Endothelial cell of umbilical vein (primary cell): ENCODE measurements at regions not wholly inside any gene's neighbourhood (a gene's known extent, or its start where the extent isn't known, plus 50 kb on each side); places are given as distances from the start of the nearest gene placed in this dataset.

Source experiments
- BruUV-seq: library from RNA; stranded (reverse); fragments of 400-500 nt; replicated peaks from 2 replicates; lab custom pipeline; 2021; lab: Mats Ljungman, UMichigan
- CTCF ChIA-PET: fragments of 300-600, 350-600 bp; sonication (Branson Sonifier 250); formaldehyde crosslinking; loops from one replicate; lab custom pipeline; 2021; ENCODE audit warnings: antibody characterized with exemption, inconsistent platforms; lab: Charles Lee
- POLR2A ChIA-PET: fragments of 300-600, 350-600 bp; sonication (Branson Sonifier 250); formaldehyde crosslinking; loops from one replicate; lab custom pipeline; 2021; ENCODE audit warnings: antibody characterized with exemption, inconsistent platforms; lab: Charles Lee
- DNase-seq: peaks from one replicate; pipeline ENCODE4 v3.0.0-alpha.2; 2011; ENCODE audit warnings: low read depth, low spot score
- FAIRE-seq: peaks from 2 replicates; lab custom pipeline; 2011; peaks lifted over from hg19 to GRCh38; lab: Jason Lieb, UNC
- H2AFZ ChIP-seq: 2 replicates; pipeline ENCODE4 v1.6.0; 2012; ENCODE audit warnings: low read depth, low read length, control low read depth, inconsistent platforms
- H3K27ac ChIP-seq: 2 replicates; pipeline ENCODE4 v1.5.1; 2011; ENCODE audit warnings: low read depth, mild to moderate bottlenecking, control low read depth, low read length, moderate library complexity; ENCODE audit not compliant: insufficient read depth
- H3K27me3 ChIP-seq, 2 experiments: 2 replicates each; pipeline versions ENCODE4 v1.6.0 to v1.6.1; 2011; ENCODE audit warnings: low read length in 2 of 2, mixed read lengths in 1 of 2; ENCODE audit not compliant: control insufficient read depth in 2 of 2, insufficient read depth in 2 of 2
- H3K36me3 ChIP-seq, 2 experiments: 2 replicates in 1 of 2; 3 replicates in 1 of 2; pipeline ENCODE4 v1.5.1; 2011; ENCODE audit warnings: low read length in 2 of 2, mild to moderate bottlenecking in 1 of 2, moderate library complexity in 1 of 2; ENCODE audit not compliant: control insufficient read depth in 2 of 2, insufficient read depth in 2 of 2; ENCODE audit errors: extremely low read depth in 1 of 2
- H3K4me1 ChIP-seq: 3 replicates; pipeline ENCODE4 v1.5.1; 2011; ENCODE audit warnings: mild to moderate bottlenecking, low read length; ENCODE audit not compliant: control insufficient read depth, insufficient read depth; ENCODE audit errors: extremely low read depth
- H3K4me2 ChIP-seq: 2 replicates; pipeline ENCODE4 v1.6.1; 2011; ENCODE audit warnings: low read length, control low read depth, mixed read lengths; ENCODE audit not compliant: insufficient read depth
- H3K4me3 ChIP-seq, 3 experiments: fragments of 200-600 bp in 1 of 3; sonication (generic), shearing (Covaris generic) in 1 of 3; replicated peaks in 1 of 3; 2 replicates each; pipeline ENCODE4 v1.5.1; 2011 to 2016; ENCODE audit warnings: control low read depth in 3 of 3, low read length in 3 of 3, mild to moderate bottlenecking in 2 of 3, inconsistent platforms in 1 of 3, low read depth in 1 of 3, moderate library complexity in 1 of 3; ENCODE audit not compliant: insufficient read depth in 1 of 3
- H3K79me2 ChIP-seq: 2 replicates; pipeline ENCODE4 v1.6.0; 2012; ENCODE audit warnings: low read length, inconsistent platforms; ENCODE audit not compliant: control insufficient read depth, insufficient read depth
- H3K9ac ChIP-seq: replicated peaks from 2 replicates; pipeline ENCODE3; 2011; ENCODE audit warnings: low read length, control low read depth; ENCODE audit not compliant: insufficient read depth; ENCODE audit errors: extremely low read depth
- H3K9me1 ChIP-seq: replicated peaks from 3 replicates; pipeline ENCODE4 v1.6.0; 2011; ENCODE audit warnings: mild to moderate bottlenecking, low read length; ENCODE audit not compliant: control insufficient read depth, insufficient read depth; ENCODE audit errors: extremely low read depth
- H3K9me3 ChIP-seq: replicated peaks from 2 replicates; pipeline ENCODE4 v1.5.1; 2012; ENCODE audit warnings: low read length, inconsistent platforms; ENCODE audit not compliant: control insufficient read depth, insufficient read depth
- H4K20me1 ChIP-seq: replicated peaks from 2 replicates; pipeline ENCODE3; 2011; ENCODE audit warnings: mild to moderate bottlenecking, low read length; ENCODE audit not compliant: control insufficient read depth, insufficient read depth; ENCODE audit errors: extremely low read depth
- CTCF ChIP-seq, 2 donors: IDR thresholded peaks; 1 replicate in 1 of 2; 2 replicates in 1 of 2; pipeline ENCODE4 v1.5.1; 2011; ENCODE audit warnings: low read length in 2 of 2, mild to moderate bottlenecking in 2 of 2, moderate library complexity in 2 of 2, control low read depth in 1 of 2, inconsistent platforms in 1 of 2, low read depth in 1 of 2; ENCODE audit not compliant: insufficient read depth in 1 of 2; ENCODE audit errors: extremely low read depth in 1 of 2
- MYC ChIP-seq: IDR thresholded peaks from one replicate; pipeline ENCODE4 v1.6.1; 2011; ENCODE audit warnings: mild to moderate bottlenecking, low read depth, low read length
- POLR2AphosphoS5 ChIP-seq: IDR thresholded peaks from 2 replicates; pipeline ENCODE4 v1.6.1; 2012; ENCODE audit warnings: low read depth, mild to moderate bottlenecking, control low read depth, low read length, moderate library complexity; ENCODE audit not compliant: insufficient read depth
- dilution Hi-C: fragments of 300-500 bp; cut with MboI; formaldehyde crosslinking; loops from one replicate; pipeline ENCODE4 v1.15.0; 2019; ENCODE audit warnings: low sequenced_read_pairs; ENCODE audit not compliant: extremely low pct_ligation_motif_present
- intact Hi-C: fragments of 100-400 bp; cut with micrococcal nuclease; formaldehyde crosslinking; loops from one replicate; pipeline ENCODE4 v1.10.0; 2022

GRCh38 chr2:35461406-35461805 is 894.2 kb upstream of the CRIM1 start:
- dilution Hi-C loops = no loop called here
- DNase-seq (no peak), FAIRE-seq (no peak)
- intact Hi-C loops = no loop called here
- Histone ChIP-seq H3K9me3 (no peaks in the 10 kb centered on the region), H3K36me3 (no peaks in the 10 kb centered on the region), H3K27ac (no peak overlapping the region), H3K4me1 (no peaks in the 10 kb centered on the region), H2AFZ (no peak overlapping the region), H3K27me3 (no peaks in the 10 kb centered on the region), H4K20me1 (no peaks in the 10 kb centered on the region), H3K4me2 (no peak overlapping the region), H3K9ac (no peak overlapping the region), H3K4me3 (no peak overlapping the region), H3K9me1 (no peaks in the 10 kb centered on the region), H3K79me2 (no peaks in the 10 kb centered on the region)
- TF ChIP-seq POLR2AphosphoS5 = no peak
- ChIA-PET CTCF (no interaction called here), POLR2A (no interaction called here)
- no TSS peak for BruUV-seq

GRCh38 chr2:35454966-35455638 is 900.5 kb upstream of the CRIM1 start:
- Histone ChIP-seq H3K4me3 (no peak overlapping the region), H3K27ac (no peak overlapping the region), H3K4me2 (no peak overlapping the region), H3K27me3 (no peaks in the 10 kb centered on the region), H3K9me1 (no peaks in the 10 kb centered on the region), H3K9ac (no peak overlapping the region), H3K4me1 (no peaks in the 10 kb centered on the region), H3K9me3 (no peaks in the 10 kb centered on the region), H2AFZ (no peak overlapping the region), H3K36me3 (no peaks in the 10 kb centered on the region), H4K20me1 (no peaks in the 10 kb centered on the region), H3K79me2 (no peaks in the 10 kb centered on the region)
- dilution Hi-C loops (no loop called here), intact Hi-C loops (no loop called here)
- ChIA-PET POLR2A (no interaction called here), CTCF (interaction anchor here (1.0 to 1.3 kb wide), 3 partner anchors 12 to 49 kb away, joined by 3 read pairs; no protein-coding TSS in a partner anchor)
- BruUV-seq = no TSS peak
- peak in 1 of 2 donors; percentile 14 for TF ChIP-seq CTCF (IDR thresholded peaks at IDR 0.05; ENCODE audit: extremely low read depth in 1 of 2, insufficient read depth in 1 of 2, low read depth in 1 of 2, low read length in 2 of 2)
- TF ChIP-seq MYC = no peak
- no peak for FAIRE-seq
- DNase-seq = peak; percentile 7
